HG03060 (cell line): ENCODE measurements at regions not wholly inside any gene's neighbourhood (a gene's known extent, or its start where the extent isn't known, plus 50 kb on each side); places are given as distances from the start of the nearest gene placed in this dataset.

Experiments used
- ATAC-seq: cut with Tn5 transposase; IDR thresholded peaks from one replicate; pipeline ENCODE4 v1.9.1; 2021; ENCODE audit warnings: low read depth, moderate number of reproducible peaks; ENCODE audit not compliant: unreplicated experiment

GRCh38 chr2:56099963-56100362 is 83.8 kb upstream of the CCDC85A start:
- ATAC-seq = no peak

- ATAC-seq = no peak
Measured at GRCh38 chr2:56100791-56101312, 82.9 kb upstream of the CCDC85A start.

- no peak for ATAC-seq
Measured at GRCh38 chr2:56102098-56102497, 81.7 kb upstream of the CCDC85A start.

GRCh38 chr2:56102866-56103265 is 80.9 kb upstream of the CCDC85A start:
- no peak for ATAC-seq

- ATAC-seq = no peak
Measured at GRCh38 chr2:56104962-56105361, 78.8 kb upstream of the CCDC85A start.

GRCh38 chr2:56107502-56108220 is 76.1 kb upstream of the CCDC85A start:
- no peak for ATAC-seq

- ATAC-seq = no peak
Measured at GRCh38 chr2:56108806-56109205, 75.0 kb upstream of the CCDC85A start.

GRCh38 chr2:56109994-56110393 is 73.8 kb upstream of the CCDC85A start:
- ATAC-seq = no peak

GRCh38 chr2:56113382-56113975 is 70.3 kb upstream of the CCDC85A start:
- no peak for ATAC-seq

- ATAC-seq = no peak
Measured at GRCh38 chr2:56117764-56118163, 66.0 kb upstream of the CCDC85A start.

GRCh38 chr2:56118474-56118873 is 65.3 kb upstream of the CCDC85A start:
- no peak for ATAC-seq

- no peak for ATAC-seq
Measured at GRCh38 chr2:56121995-56122394, 61.8 kb upstream of the CCDC85A start.

- no peak for ATAC-seq
Measured at GRCh38 chr2:56123538-56123937, 60.3 kb upstream of the CCDC85A start.

- no peak for ATAC-seq
Measured at GRCh38 chr2:56127010-56127409, 56.8 kb upstream of the CCDC85A start.

GRCh38 chr2:56127463-56128152 is 56.2 kb upstream of the CCDC85A start:
- ATAC-seq = no peak

- no peak for ATAC-seq
Measured at GRCh38 chr2:56128235-56128634, 55.6 kb upstream of the CCDC85A start.

GRCh38 chr2:56130463-56131070 is 53.2 kb upstream of the CCDC85A start:
- ATAC-seq = no peak

- ATAC-seq = no peak
Measured at GRCh38 chr2:56132138-56132537, 51.7 kb upstream of the CCDC85A start.

GRCh38 chr2:56133441-56133840 is 50.3 kb upstream of the CCDC85A start:
- no peak for ATAC-seq

GRCh38 chr2:56133931-56134629 is 49.7 kb upstream of the CCDC85A start:
- no peak for ATAC-seq
